GM19452 (cell line): ENCODE measurements at regions not wholly inside any gene's neighbourhood (a gene's known extent, or its start where the extent isn't known, plus 50 kb on each side); places are given as distances from the start of the nearest gene placed in this dataset.

Experiments used
- ATAC-seq: cut with Tn5 transposase; IDR thresholded peaks from one replicate; pipeline ENCODE4 v1.9.1; 2021; ENCODE audit not compliant: unreplicated experiment

GRCh38 chr18:56235481-56236013 lies 402.8 kb downstream of the TXNL1 start:
- ATAC-seq: peak; percentile 64

GRCh38 chr18:56235071-56235470 lies 403.3 kb downstream of the TXNL1 start:
- ATAC-seq: peak; percentile 28

GRCh38 chr18:56233595-56233994 lies 404.8 kb downstream of the TXNL1 start:
- ATAC-seq: no peak

- no peak for ATAC-seq
Observed at GRCh38 chr18:56226025-56226424, 412.4 kb downstream of the TXNL1 start.

- no peak for ATAC-seq
Observed at GRCh38 chr18:56224669-56225561, 413.5 kb downstream of the TXNL1 start.

GRCh38 chr18:56221195-56222065 lies 417.0 kb downstream of the TXNL1 start:
- ATAC-seq: no peak

- ATAC-seq: no peak
Observed at GRCh38 chr18:56217406-56217805, 421.0 kb downstream of the TXNL1 start.

- ATAC-seq: no peak
Observed at GRCh38 chr18:56214706-56215105, 423.7 kb downstream of the TXNL1 start.

GRCh38 chr18:56210520-56210919 lies 427.9 kb downstream of the TXNL1 start:
- no peak for ATAC-seq

- no peak for ATAC-seq
Observed at GRCh38 chr18:56207989-56208388, 430.4 kb downstream of the TXNL1 start.

GRCh38 chr18:56204052-56204451 lies 434.3 kb downstream of the TXNL1 start:
- ATAC-seq: no peak

- no peak for ATAC-seq
Observed at GRCh38 chr18:56202678-56203077, 435.7 kb downstream of the TXNL1 start.

- ATAC-seq: no peak
Observed at GRCh38 chr18:56200381-56200911, 437.9 kb downstream of the TXNL1 start.

- no peak for ATAC-seq
Observed at GRCh38 chr18:56199580-56200330, 438.6 kb downstream of the TXNL1 start.

- ATAC-seq: no peak
Observed at GRCh38 chr18:56197241-56197859, 441.0 kb downstream of the TXNL1 start.

- no peak for ATAC-seq
Observed at GRCh38 chr18:56196495-56197225, 441.7 kb downstream of the TXNL1 start.

GRCh38 chr18:56191334-56191733 lies 447.1 kb downstream of the TXNL1 start:
- no peak for ATAC-seq

GRCh38 chr18:56189615-56190014 lies 448.8 kb downstream of the TXNL1 start:
- no peak for ATAC-seq

- ATAC-seq: no peak
Observed at GRCh38 chr18:56188529-56189275, 449.7 kb downstream of the TXNL1 start.
